ENCODE measurements at regions not wholly inside any gene's neighbourhood (a gene's known extent, or its start where the extent isn't known, plus 50 kb on each side); places are given as distances from the start of the nearest gene placed in this dataset.
"Not testable (repeated sequence)": the region's sequence is repeated elsewhere in the genome, so short reads cannot be mapped to it uniquely, and the experiment has no call there.

DNA sequence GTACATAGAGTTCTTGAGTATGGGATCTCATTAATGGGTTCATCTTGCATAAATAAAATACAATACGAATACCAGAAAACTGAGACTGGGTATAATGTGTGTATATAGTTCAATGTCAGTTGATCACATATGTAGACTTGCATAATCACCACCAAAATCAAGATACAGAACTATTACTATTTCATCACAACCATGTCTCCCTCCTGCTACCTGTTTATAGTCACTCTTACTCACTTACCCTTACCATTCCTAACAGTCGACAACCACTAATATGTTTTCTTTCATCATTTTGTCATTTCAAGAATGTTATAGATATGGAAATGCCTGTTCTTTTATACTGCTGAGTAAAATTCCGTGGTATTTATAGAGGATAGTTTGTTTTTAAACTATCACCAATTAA lies 416.1 kb upstream of the CNTNAP2 start:
- 75% methylated on average over 3 of the region's 3 CpGs for WGBS (ENCODE audit: low lambda C conversion rate, missing lambda C conversion rate)
- Histone ChIP-seq H3K9me3 (ENCODE audit: low read depth) (no peaks in the 10 kb centered on the region), H3K9me2 (replicated peaks; ENCODE audit: insufficient read depth) (no peaks in the 10 kb centered on the region), H2AFZ (no peak overlapping the region), H3K4me3 (no peak overlapping the region), H3K27me3 (no peaks in the 10 kb centered on the region), H4K20me1 (ENCODE audit: insufficient read depth, poor library complexity, severe bottlenecking) (no peaks in the 10 kb centered on the region), H3K4me2 (no peak overlapping the region), H3K27ac (no peak overlapping the region), H3K79me2 (no peaks in the 10 kb centered on the region), H3K4me1 (ENCODE audit: insufficient read depth) (no peaks in the 10 kb centered on the region), H3K36me3 (replicated peaks; ENCODE audit: insufficient read depth, low read depth) (no peaks in the 10 kb centered on the region)
- DNase-seq (ENCODE audit: low spot score) = no peak
- no peak for TF ChIP-seq EZH2phosphoT487 (IDR thresholded peaks at IDR 0.05; ENCODE audit: low read depth, severe bottlenecking, unreplicated experiment)
- TF ChIP-seq, protein P1, sequence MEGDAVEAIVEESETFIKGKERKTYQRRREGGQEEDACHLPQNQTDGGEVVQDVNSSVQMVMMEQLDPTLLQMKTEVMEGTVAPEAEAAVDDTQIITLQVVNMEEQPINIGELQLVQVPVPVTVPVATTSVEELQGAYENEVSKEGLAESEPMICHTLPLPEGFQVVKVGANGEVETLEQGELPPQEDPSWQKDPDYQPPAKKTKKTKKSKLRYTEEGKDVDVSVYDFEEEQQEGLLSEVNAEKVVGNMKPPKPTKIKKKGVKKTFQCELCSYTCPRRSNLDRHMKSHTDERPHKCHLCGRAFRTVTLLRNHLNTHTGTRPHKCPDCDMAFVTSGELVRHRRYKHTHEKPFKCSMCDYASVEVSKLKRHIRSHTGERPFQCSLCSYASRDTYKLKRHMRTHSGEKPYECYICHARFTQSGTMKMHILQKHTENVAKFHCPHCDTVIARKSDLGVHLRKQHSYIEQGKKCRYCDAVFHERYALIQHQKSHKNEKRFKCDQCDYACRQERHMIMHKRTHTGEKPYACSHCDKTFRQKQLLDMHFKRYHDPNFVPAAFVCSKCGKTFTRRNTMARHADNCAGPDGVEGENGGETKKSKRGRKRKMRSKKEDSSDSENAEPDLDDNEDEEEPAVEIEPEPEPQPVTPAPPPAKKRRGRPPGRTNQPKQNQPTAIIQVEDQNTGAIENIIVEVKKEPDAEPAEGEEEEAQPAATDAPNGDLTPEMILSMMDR (IDR thresholded peaks at IDR 0.05; ENCODE audit: poor library complexity) = no peak
- TF ChIP-seq EZH2 (IDR thresholded peaks at IDR 0.05; ENCODE audit: borderline replicate concordance) = no peak

DNA sequence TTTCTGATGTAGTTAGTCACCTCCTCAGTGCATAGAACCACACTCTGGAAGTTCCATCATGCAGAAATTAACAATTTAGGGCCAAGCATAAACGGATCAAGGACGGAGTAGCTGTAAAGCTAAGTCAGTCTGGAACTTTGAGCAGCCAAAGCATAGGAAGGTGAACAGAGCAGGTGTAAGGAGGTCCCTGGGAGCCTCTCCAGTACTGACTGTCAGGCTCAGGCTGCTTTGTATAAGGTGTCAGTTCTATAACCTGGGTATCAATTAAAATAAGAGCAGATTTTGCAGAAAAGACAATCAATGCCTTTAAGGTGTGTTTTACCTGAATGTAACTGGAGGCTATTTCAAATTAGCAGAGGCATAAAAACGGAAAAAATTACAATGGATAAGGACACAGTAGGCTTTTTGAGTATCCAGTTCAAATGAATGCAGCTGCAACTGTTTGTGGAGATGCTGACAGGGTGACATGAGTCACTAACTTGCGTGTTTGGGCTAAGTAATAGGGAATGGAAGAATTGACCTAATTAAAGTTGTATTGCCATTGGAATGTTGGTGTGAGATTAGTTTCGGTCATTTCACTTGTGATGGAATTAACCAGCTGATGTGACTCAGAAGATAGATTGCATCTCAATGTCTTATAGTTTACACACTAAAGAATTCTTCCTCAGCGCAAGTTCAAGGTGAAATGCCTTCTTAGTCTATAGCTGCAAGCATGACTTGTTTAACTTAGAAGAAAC lies 417.9 kb upstream of the CNTNAP2 start:
- WGBS (ENCODE audit: low lambda C conversion rate, missing lambda C conversion rate) = 81% methylated on average over 6 of the region's 6 CpGs

DNA sequence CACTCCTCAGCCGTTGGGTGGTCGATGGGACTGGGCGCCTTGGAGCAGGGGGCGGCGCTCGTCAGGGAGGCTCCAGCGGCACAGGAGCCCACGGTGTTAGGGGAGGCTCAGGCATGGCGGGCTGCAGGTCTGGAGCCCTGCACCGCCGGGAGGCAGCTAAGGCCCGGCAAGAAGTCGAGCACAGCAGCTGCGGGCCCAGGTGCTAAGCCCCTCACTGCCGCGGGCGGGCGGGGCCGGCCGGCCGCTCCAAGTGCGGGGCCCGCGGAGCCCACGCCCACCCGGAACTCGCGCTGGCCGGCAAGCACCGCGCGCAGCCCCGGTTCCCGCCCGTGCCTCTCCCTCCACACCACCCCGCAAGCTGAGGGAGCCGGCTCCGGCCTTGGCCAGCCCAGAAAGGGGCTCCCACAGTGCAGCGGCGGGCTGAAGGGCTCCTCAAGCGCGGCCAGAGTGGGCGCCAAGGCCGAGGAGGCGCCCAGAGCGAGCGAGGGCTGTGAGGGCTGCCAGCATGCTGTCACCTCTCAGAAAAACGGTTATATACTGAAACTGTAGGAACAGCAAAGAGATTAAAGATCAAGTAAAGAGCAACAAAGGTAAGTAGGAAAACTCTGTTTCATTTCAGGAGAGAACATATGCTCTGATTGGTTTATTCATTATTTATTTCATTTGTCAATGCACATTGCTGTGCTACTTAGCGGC lies 419.0 kb upstream of the CNTNAP2 start:
- not testable (repeated sequence) for H2AFZ ChIP-seq; H3K4me3 ChIP-seq; H3K9me3 ChIP-seq (ENCODE audit: low read depth); H3K27ac ChIP-seq; H3K9me2 ChIP-seq (replicated peaks; ENCODE audit: insufficient read depth); H4K20me1 ChIP-seq (ENCODE audit: insufficient read depth, poor library complexity, severe bottlenecking); DNase-seq (ENCODE audit: low spot score); H3K4me1 ChIP-seq (ENCODE audit: insufficient read depth); H3K36me3 ChIP-seq (replicated peaks; ENCODE audit: insufficient read depth, low read depth); H3K27me3 ChIP-seq; H3K4me2 ChIP-seq; H3K79me2 ChIP-seq
- 94% methylated on average over 27 of the region's 49 CpGs for WGBS (ENCODE audit: low lambda C conversion rate, missing lambda C conversion rate)

More for the DNA sequence above, 417.9 kb upstream of the CNTNAP2 start:
- no peaks in the 10 kb centered on the region for H3K9me2 ChIP-seq (replicated peaks; ENCODE audit: insufficient read depth)
- no peaks in the 10 kb centered on the region for H3K4me1 ChIP-seq (ENCODE audit: insufficient read depth)
- TF ChIP-seq EZH2phosphoT487 (IDR thresholded peaks at IDR 0.05; ENCODE audit: low read depth, severe bottlenecking, unreplicated experiment) (no peak), EZH2 (IDR thresholded peaks at IDR 0.05; ENCODE audit: borderline replicate concordance) (no peak)
- TF ChIP-seq, protein P1 (IDR thresholded peaks at IDR 0.05; ENCODE audit: poor library complexity) = no peak
- no peaks in the 10 kb centered on the region for H3K79me2 ChIP-seq
- no peak overlapping the region for H3K4me3 ChIP-seq
- H3K9me3 ChIP-seq (ENCODE audit: low read depth) = no peaks in the 10 kb centered on the region
- no peak overlapping the region for H3K4me2 ChIP-seq
- H4K20me1 ChIP-seq (ENCODE audit: insufficient read depth, poor library complexity, severe bottlenecking) = no peaks in the 10 kb centered on the region
- DNase-seq (ENCODE audit: low spot score) = no peak
- H3K27ac ChIP-seq = no peak overlapping the region
- H2AFZ ChIP-seq = no peak overlapping the region
- no peaks in the 10 kb centered on the region for H3K27me3 ChIP-seq
- no peaks in the 10 kb centered on the region for H3K36me3 ChIP-seq (replicated peaks; ENCODE audit: insufficient read depth, low read depth)

DNA sequence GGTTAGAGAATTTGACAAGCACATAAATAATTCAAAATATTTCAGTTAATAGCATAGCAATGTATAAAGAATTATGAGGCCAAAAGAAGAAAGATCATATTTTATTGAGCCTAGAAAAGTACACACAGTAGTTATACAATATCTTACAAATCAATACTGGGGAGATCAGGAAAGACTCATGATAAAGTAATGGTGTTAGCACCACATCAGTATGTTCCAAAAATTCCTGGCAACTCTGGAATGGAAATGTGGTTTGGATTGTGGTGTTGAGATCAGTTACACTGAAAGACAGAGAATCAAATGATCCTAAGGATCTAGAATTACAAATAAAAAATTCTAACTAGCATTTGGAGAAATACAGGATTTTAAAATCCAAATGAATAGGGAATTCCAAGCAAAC lies 420.5 kb upstream of the CNTNAP2 start:
- Histone ChIP-seq H3K9me2 (replicated peaks; ENCODE audit: insufficient read depth) (no peaks in the 10 kb centered on the region), H3K4me3 (no peak overlapping the region), H3K79me2 (no peaks in the 10 kb centered on the region), H3K27ac (no peak overlapping the region), H3K9me3 (ENCODE audit: low read depth) (no peaks in the 10 kb centered on the region), H3K27me3 (no peaks in the 10 kb centered on the region), H3K36me3 (replicated peaks; ENCODE audit: insufficient read depth, low read depth) (no peaks in the 10 kb centered on the region), H3K4me1 (ENCODE audit: insufficient read depth) (peaks cover 4% of the 10 kb centered on the region), H4K20me1 (ENCODE audit: insufficient read depth, poor library complexity, severe bottlenecking) (no peaks in the 10 kb centered on the region), H3K4me2 (no peak overlapping the region), H2AFZ (no peak overlapping the region)
- no peak for TF ChIP-seq EZH2phosphoT487 (IDR thresholded peaks at IDR 0.05; ENCODE audit: low read depth, severe bottlenecking, unreplicated experiment)
- no peak for TF ChIP-seq EZH2 (IDR thresholded peaks at IDR 0.05; ENCODE audit: borderline replicate concordance)
- TF ChIP-seq, protein P1 (IDR thresholded peaks at IDR 0.05; ENCODE audit: poor library complexity) = no peak
- no peak for DNase-seq (ENCODE audit: low spot score)
